ENCODE measurements at regions not wholly inside any gene's neighbourhood (a gene's known extent, or its start where the extent isn't known, plus 50 kb on each side); places are given as distances from the start of the nearest gene placed in this dataset.
"Not testable (repeated sequence)": the region's sequence is repeated elsewhere in the genome, so short reads cannot be mapped to it uniquely, and the experiment has no call there.

- not testable (repeated sequence) for TF ChIP-seq CTCF (IDR thresholded peaks at IDR 0.05); POLR2A (IDR thresholded peaks at IDR 0.05); EP300 (IDR thresholded peaks at IDR 0.05; ENCODE audit: low read depth)
These were observed 3083.7 kb downstream of the RPIA start for GRCh38 chr2:91775193-91775592.
